ENCODE measurements at regions not wholly inside any gene's neighbourhood (a gene's known extent, or its start where the extent isn't known, plus 50 kb on each side); places are given as distances from the start of the nearest gene placed in this dataset.

DNA sequence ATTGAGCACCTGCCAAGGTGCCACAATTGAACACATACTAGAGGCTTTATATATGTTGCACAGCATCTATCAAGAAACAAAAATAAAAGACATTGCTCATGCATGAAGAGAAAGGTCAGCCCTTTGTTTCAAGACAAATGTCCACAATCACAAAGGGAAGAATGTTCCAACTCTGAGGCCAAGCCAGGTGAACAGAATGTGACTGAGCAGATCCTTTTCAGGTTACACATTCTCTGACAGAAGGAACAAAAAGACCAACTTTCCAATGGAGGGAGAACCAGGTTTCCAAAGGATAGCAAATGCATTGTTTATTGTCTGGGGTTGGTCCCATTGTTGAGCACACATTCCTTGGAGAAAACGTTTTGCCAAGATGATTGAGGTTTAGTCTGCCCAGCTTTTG lies 50.2 kb upstream of the FAM174B start:
- ATAC-seq (replicated peaks) (no peak), DNase-seq (no peak)
- H3K27me3 Mint-ChIP-seq: peaks cover 30 to 56% of the 10 kb centered on the region in 2 donors
- no peaks in the 10 kb centered on the region for H3K9me3 Mint-ChIP-seq
- H3K4me1 Mint-ChIP-seq (ENCODE audit: low read depth in 2 of 2): peaks cover 0 to 1% of the 10 kb centered on the region in 2 donors
- H3K36me3 Mint-ChIP-seq (ENCODE audit: insufficient read depth): no peaks in the 10 kb centered on the region
- H3K27ac Mint-ChIP-seq: no peak overlapping the region
- no peak overlapping the region for H3K4me3 Mint-ChIP-seq

DNA sequence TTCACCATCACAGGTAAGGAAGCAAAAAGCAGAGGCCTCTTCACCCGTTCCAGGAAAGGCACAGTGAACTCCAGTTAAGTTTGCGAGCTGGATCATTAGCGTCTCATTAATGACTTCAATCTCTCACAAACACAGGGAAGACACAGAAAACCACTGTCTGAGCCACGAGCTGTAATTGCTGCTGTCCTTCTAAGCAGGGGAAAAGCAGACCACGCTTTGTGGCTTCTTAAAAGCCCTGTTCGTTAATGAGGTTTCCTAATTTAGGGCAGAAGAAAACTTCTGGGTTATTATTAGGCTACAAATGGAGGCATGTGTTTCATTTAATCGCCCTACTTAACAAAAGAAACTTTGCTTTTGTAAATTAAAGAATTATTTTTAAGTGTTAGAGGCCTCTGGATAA lies 50.6 kb upstream of the FAM174B start:
- no peaks in the 10 kb centered on the region for H3K9me3 Mint-ChIP-seq
- DNase-seq (no peak), ATAC-seq (replicated peaks) (no peak)
- H3K4me1 Mint-ChIP-seq (ENCODE audit: low read depth in 2 of 2): peaks cover 0 to 1% of the 10 kb centered on the region in 2 donors
- H3K36me3 Mint-ChIP-seq (ENCODE audit: insufficient read depth): no peaks in the 10 kb centered on the region
- peaks cover 30 to 56% of the 10 kb centered on the region in 2 donors for H3K27me3 Mint-ChIP-seq
- no peak overlapping the region for H3K4me3 Mint-ChIP-seq
- no peak overlapping the region for H3K27ac Mint-ChIP-seq

DNA sequence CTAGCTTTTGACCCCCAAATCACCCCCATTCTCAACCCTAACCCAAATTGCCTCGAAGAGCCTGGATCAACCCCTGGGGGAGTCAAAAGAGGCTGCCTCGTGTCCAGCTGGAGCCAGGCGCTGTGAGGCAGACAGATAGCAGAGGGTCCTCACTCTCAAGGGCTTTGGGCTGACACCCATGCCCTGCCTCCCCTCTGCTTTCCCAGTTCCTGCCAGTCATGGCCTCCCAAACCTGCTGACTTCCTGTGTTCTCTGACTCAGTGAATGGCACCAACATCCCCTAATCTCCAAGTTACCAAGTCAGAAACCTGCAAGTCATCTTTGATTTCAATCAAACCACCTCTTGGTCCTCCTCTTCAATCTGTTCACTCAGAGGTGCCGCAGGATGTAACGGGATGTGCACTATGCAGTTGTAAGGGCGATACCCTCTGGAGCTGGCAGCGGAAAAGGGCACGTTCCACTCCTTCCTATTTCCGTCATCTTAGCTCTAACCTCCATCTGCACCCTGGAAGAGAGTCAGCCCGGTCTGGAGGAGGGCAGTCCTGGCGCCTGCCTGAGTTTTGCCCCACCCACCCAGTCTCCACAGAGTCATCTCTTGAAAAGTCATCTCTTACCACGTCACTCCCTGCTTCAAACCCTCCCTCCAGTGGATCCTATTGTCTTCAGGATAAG lies 52.4 kb upstream of the FAM174B start:
- H3K9me3 Mint-ChIP-seq: no peaks in the 10 kb centered on the region
- H3K4me3 Mint-ChIP-seq: no peak overlapping the region
- peaks cover 0 to 1% of the 10 kb centered on the region in 2 donors for H3K4me1 Mint-ChIP-seq (ENCODE audit: low read depth in 2 of 2)
- ATAC-seq (replicated peaks) (no peak), DNase-seq (no peak)
- no peaks in the 10 kb centered on the region for H3K36me3 Mint-ChIP-seq (ENCODE audit: insufficient read depth)
- no peak overlapping the region for H3K27ac Mint-ChIP-seq
- peaks cover 30 to 56% of the 10 kb centered on the region in 2 donors for H3K27me3 Mint-ChIP-seq

DNA sequence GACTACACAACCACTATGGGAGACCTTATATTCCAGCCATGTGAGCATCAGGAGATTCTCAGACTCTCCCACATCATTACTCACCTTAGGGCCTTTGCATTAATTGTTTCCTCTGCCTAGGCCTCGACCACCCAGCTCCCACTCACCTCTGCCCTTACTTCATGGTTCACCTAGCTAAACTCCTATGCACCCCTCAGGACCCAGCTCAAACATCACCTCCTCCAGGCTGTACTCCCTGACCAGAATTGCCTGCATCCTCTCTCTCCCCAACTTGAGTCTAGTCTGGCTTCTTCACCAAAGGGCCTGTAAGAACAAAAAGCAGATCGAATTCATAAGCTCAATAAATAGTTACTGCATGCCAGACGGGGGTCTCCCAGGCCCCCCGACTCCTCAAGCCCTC lies 53.1 kb upstream of the FAM174B start:
- no peaks in the 10 kb centered on the region for H3K36me3 Mint-ChIP-seq (ENCODE audit: insufficient read depth)
- no peaks in the 10 kb centered on the region for H3K9me3 Mint-ChIP-seq
- DNase-seq: no peak
- peaks cover 0 to 1% of the 10 kb centered on the region in 2 donors for H3K4me1 Mint-ChIP-seq (ENCODE audit: low read depth in 2 of 2)
- H3K27me3 Mint-ChIP-seq: peaks cover 30 to 57% of the 10 kb centered on the region in 2 donors
- no peak overlapping the region for H3K27ac Mint-ChIP-seq
- no peak for ATAC-seq (replicated peaks)
- no peak overlapping the region for H3K4me3 Mint-ChIP-seq

DNA sequence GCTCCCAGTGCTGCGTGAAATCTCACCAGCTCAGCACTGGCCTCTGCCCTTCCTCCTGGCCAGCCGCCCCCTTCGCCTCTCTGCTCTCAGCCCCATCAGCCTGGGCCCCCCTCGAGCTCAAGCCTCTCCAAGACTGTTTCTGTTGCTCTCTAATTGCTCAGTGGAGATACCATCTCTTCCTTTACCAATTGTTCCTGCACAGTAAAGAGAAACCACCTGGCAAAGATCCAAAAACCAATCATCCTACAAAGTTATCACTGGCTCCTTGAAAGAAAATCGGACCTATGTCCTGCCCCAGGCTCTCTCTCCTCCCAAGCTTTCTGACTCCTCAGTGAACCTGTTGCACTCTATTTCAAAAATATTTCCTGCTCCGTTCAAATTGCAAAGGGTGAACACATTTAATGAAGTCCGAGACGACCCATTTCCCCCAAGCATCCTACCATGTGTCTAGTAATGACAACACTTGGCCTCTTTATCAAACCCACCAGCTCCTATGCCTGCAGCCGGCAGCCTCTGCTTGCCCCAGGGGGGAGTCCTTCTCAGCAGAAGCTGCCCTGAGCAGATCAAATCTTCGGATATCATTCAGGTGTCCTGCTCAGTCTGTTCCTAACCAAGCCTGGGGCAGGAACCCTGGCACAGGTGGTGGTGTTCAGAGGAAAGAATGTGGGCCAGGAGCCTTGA lies 53.7 kb upstream of the FAM174B start:
- Mint-ChIP-seq H3K9me3 (no peaks in the 10 kb centered on the region), H3K27me3 (peaks cover 30 to 53% of the 10 kb centered on the region in 2 donors), H3K27ac (no peak overlapping the region), H3K4me1 (ENCODE audit: low read depth in 2 of 2) (peaks cover 4% of the 10 kb centered on the region in 2 donors), H3K4me3 (no peak overlapping the region), H3K36me3 (ENCODE audit: insufficient read depth) (no peaks in the 10 kb centered on the region)
- ATAC-seq (replicated peaks) (no peak), DNase-seq (no peak)

DNA sequence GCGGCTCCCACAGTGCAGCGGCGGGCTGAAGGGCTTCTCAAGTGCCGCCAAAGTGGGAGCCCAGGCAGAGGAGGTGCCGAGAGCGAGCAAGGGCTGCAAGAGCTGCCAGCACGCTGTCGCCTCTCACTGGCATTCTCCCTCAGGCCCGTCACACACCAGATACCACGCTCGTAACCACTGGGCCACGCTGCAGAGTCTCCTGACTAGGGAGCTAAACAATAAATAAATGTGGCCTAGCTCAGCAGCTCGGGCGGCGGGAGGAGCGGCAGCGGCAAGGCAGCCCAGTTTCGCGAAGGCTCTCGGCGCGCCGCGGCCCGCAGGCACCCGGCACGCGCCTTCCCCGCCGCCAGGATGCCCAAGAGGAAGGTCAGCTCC lies 55.9 kb upstream of the FAM174B start:
- no peaks in the 10 kb centered on the region for H3K9me3 Mint-ChIP-seq
- ATAC-seq (replicated peaks) (no peak), DNase-seq (no peak)
- H3K4me3 Mint-ChIP-seq: no peak overlapping the region
- H3K27me3 Mint-ChIP-seq: peaks cover 26 to 53% of the 10 kb centered on the region in 2 donors
- H3K27ac Mint-ChIP-seq: no peak overlapping the region
- H3K4me1 Mint-ChIP-seq (ENCODE audit: low read depth in 2 of 2): peaks cover 8 to 9% of the 10 kb centered on the region in 2 donors
- H3K36me3 Mint-ChIP-seq (ENCODE audit: insufficient read depth): no peaks in the 10 kb centered on the region

DNA sequence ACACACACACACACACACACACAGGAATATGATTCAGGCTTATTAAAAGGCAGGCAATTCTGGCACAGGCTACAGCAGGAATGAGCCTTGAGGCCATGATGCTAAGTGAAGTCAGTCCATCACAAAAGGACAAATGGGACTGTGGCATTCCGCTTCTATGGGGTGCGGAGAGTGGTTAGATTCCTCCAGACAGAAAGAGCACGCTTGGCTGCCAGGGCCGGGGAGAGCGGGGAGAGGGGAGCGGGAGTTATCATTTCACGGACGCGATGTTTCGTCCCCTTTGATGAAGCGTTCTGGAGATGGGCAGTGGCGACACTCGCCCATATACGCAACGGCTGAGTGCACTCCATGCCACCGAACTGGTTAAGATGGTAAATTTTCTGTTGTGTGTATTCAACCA lies 58.5 kb upstream of the FAM174B start:
- no peaks in the 10 kb centered on the region for H3K9me3 Mint-ChIP-seq
- H3K27ac Mint-ChIP-seq: no peak overlapping the region
- H3K27me3 Mint-ChIP-seq: peaks cover 23 to 47% of the 10 kb centered on the region in 2 donors
- peak overlapping the region; percentile 62 to 67 for H3K4me3 Mint-ChIP-seq
- H3K36me3 Mint-ChIP-seq (ENCODE audit: insufficient read depth): no peaks in the 10 kb centered on the region
- ATAC-seq (replicated peaks) (no peak), DNase-seq (no peak)
- H3K4me1 Mint-ChIP-seq (ENCODE audit: low read depth in 2 of 2): peaks cover 8 to 9% of the 10 kb centered on the region in 2 donors

DNA sequence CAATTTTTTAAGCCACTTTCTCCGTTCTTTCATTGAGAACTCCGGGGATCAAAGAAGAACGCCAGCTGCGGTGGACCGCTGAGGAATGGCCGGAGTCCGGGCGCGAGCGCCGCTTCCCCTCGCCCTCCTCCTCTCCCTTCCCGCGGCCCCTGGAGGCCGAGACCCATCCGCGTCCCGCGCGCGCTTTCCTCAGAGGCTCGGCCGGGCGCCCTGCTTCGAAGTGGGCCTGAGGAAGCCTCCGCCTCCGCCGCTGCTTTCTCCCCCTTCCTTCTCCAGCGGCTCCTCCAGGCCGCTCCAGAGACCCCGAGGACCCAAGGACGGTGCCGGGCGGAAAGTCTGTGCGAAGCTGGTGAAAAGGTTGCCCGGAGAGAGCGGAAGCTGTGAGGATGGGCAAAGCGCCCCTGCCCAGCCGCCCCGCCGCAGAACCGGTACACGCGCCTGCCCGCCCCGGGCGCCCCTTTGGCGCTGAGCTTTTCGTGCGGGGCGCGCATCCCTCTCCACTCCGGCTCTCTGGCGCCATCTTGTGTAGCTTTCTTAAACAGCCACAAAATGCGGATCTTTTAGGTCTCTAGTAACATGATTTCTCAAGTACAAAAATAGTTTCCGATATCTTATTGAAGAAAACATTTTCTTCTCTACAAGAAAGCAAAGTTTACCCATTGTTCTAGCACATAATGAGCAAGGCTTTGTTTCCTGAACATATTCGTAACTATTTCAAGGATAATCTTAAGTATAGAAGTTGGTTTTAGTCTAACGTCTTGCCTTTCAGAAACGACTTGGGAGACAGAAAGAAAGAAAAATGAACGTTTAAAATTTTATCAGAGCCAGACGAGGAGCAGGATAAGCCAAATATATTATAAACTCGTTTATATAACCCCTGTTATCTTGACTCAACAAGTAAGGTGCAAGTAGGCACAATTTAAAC lies 59.2 kb upstream of the FAM174B start:
- Mint-ChIP-seq H3K27ac (no peak overlapping the region), H3K27me3 (peaks cover 22 to 49% of the 10 kb centered on the region in 2 donors), H3K9me3 (no peaks in the 10 kb centered on the region), H3K4me3 (peak overlapping the region; percentile 62 to 67), H3K4me1 (ENCODE audit: low read depth in 2 of 2) (peaks cover 7 to 9% of the 10 kb centered on the region in 2 donors), H3K36me3 (ENCODE audit: insufficient read depth) (no peaks in the 10 kb centered on the region)
- ATAC-seq (replicated peaks): peak; percentile 92
- DNase-seq: peak; percentile 66 to 79 (median 67)

DNA sequence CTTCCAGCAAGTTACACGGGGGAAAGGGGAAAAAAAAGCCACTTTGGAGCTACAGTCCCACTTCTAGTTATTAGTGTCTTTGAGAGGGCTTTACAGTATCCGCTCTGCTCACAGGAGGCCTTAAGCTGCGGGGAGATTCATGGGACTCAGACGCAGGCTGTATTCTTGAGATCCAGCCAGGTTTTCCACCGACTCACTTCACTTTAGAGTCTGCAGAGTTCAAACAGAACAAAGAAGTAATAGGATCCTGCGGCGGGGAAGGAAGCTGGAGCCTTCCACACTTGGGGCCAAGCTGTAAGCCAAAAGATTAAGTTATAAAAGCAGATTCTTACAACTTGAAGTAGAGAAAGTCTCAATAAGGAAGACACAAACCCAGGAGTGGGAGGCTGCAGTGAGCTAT lies 60.2 kb upstream of the FAM174B start:
- Mint-ChIP-seq H3K27ac (no peak overlapping the region), H3K27me3 (peaks cover 32 to 60% of the 10 kb centered on the region in 2 donors)

DNA sequence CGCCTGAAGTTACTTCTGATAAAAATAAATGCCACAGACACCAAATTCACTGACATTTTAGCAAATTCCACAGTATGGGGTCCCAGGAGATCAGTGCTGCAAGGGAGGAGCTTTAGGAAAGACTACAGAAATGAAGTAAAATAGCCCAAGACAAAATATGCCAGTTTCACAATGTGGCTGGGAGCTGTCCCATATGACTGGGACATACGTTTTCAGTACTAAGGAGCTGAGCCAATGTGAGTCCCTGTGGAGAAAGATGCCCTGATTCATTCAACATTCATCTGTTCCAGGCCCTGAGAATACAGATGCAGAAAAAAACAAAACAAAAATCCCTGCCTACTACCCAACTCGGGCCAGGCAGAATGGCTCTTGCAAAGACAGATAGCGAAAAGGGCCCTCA lies 63.4 kb upstream of the FAM174B start:
- DNase-seq: no peak
- H3K4me1 Mint-ChIP-seq (ENCODE audit: low read depth in 2 of 2): peaks cover 7 to 8% of the 10 kb centered on the region in 2 donors

More for the DNA sequence above, 60.2 kb upstream of the FAM174B start:
- Mint-ChIP-seq H3K4me1 (ENCODE audit: low read depth in 2 of 2) (peaks cover 7 to 9% of the 10 kb centered on the region in 2 donors), H3K9me3 (no peaks in the 10 kb centered on the region), H3K36me3 (ENCODE audit: insufficient read depth) (no peaks in the 10 kb centered on the region), H3K4me3 (no peak overlapping the region)
- no peak for ATAC-seq (replicated peaks)
- no peak for DNase-seq

DNA sequence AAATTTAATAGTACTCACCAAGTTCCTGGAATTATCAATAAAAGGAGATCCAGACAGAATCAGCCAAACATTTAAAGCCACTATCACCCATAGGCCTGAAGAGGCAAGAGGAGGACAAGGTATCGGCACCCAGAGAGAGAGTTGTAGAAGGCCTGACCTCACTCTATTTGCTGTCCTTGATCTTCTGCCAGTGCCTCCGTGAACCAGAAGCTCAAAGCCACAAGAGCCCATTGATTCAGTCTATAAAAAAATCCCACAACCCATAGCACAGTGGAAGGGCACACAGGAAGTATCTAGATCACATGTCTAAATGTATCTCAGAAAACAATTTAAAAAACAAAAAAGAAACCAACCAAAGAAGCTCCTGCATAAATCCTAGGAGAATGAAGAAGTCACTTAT lies 68.6 kb upstream of the FAM174B start:
- H3K4me3 Mint-ChIP-seq: no peak overlapping the region
- ATAC-seq (replicated peaks) (no peak), DNase-seq (no peak)
- H3K27me3 Mint-ChIP-seq: peaks cover 48 to 59% of the 10 kb centered on the region in 2 donors
- H3K36me3 Mint-ChIP-seq (ENCODE audit: insufficient read depth): no peaks in the 10 kb centered on the region
- no peak overlapping the region for H3K27ac Mint-ChIP-seq
- peaks cover 0 to 4% of the 10 kb centered on the region in 2 donors for H3K4me1 Mint-ChIP-seq (ENCODE audit: low read depth in 2 of 2)
- H3K9me3 Mint-ChIP-seq: peaks cover 0 to 2% of the 10 kb centered on the region in 2 donors

More for the DNA sequence above, 63.4 kb upstream of the FAM174B start:
- no peak overlapping the region for H3K4me3 Mint-ChIP-seq
- H3K27ac Mint-ChIP-seq: no peak overlapping the region
- H3K36me3 Mint-ChIP-seq (ENCODE audit: insufficient read depth): no peaks in the 10 kb centered on the region
- peaks cover 49 to 80% of the 10 kb centered on the region in 2 donors for H3K27me3 Mint-ChIP-seq
- H3K9me3 Mint-ChIP-seq: peaks cover 0 to 2% of the 10 kb centered on the region in 2 donors
- no peak for ATAC-seq (replicated peaks)

DNA sequence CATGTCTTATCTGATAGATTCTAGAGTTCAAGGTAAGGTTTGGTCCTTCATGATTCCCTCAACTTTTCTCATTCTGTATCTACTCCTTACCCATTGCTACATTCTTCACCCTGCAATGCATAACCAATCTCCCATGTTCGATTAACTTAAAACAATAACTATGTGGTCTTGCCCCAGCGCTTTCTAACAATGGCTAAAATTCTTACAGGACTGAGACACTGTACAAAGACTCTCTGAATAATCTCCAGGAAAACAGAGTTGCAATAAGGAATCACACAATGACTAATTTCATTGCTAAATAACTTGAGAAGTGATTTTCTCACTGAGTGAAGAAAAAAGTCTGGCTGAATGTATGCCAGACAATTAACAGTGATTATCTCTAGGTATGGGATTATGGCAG lies 69.6 kb upstream of the FAM174B start:
- H3K36me3 Mint-ChIP-seq (ENCODE audit: insufficient read depth): no peaks in the 10 kb centered on the region
- no peak overlapping the region for H3K4me3 Mint-ChIP-seq
- ATAC-seq (replicated peaks): no peak
- peaks cover 40 to 56% of the 10 kb centered on the region in 2 donors for H3K27me3 Mint-ChIP-seq
- H3K4me1 Mint-ChIP-seq (ENCODE audit: low read depth in 2 of 2): peaks cover 0 to 4% of the 10 kb centered on the region in 2 donors
- no peak for DNase-seq
- H3K27ac Mint-ChIP-seq: no peak overlapping the region
- peaks cover 0 to 2% of the 10 kb centered on the region in 2 donors for H3K9me3 Mint-ChIP-seq

DNA sequence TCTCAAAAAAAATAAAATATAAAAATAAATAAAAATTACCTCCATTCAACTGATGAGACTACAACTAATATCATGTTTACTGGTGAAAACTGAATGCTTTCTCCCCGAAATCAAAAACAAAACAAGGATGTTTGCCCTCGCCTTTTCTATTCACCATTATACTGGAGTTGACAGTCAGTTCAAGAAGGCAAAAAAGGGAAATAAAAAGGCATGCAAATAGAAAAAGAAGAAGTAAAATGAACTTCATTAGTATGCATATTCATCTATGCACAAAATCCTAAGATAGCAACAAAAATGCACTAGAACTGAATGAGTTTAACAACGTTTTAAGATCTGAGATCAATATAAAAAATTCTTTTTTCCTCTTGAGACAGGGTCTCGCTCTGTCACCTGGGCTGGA lies 72.7 kb upstream of the FAM174B start:
- no peak for ATAC-seq (replicated peaks)

More for the DNA sequence above, 72.7 kb upstream of the FAM174B start:
- Mint-ChIP-seq H3K27ac (no peak overlapping the region), H3K4me3 (no peak overlapping the region), H3K9me3 (no peaks in the 10 kb centered on the region), H3K4me1 (ENCODE audit: low read depth in 2 of 2) (peaks cover 0 to 4% of the 10 kb centered on the region in 2 donors), H3K27me3 (peaks cover 28% of the 10 kb centered on the region in 2 donors), H3K36me3 (ENCODE audit: insufficient read depth) (no peaks in the 10 kb centered on the region)
- DNase-seq: no peak
